GM23248 (cell line): ENCODE measurements at regions not wholly inside any gene's neighbourhood (a gene's known extent, or its start where the extent isn't known, plus 50 kb on each side); places are given as distances from the start of the nearest gene placed in this dataset.
"Not testable (repeated sequence)": the region's sequence is repeated elsewhere in the genome, so short reads cannot be mapped to it uniquely, and the experiment has no call there.

Source experiments
- EZH2 ChIP-seq: fragments of 200-600 bp; sonication (generic); IDR thresholded peaks from 2 replicates; pipeline ENCODE4 v1.6.1; 2018; ENCODE audit warnings: antibody characterized with exemption, mild to moderate bottlenecking; ENCODE audit not compliant: insufficient read depth, poor library complexity, severe bottlenecking
- EZH2phosphoT487 ChIP-seq: fragments of 200-600 bp; sonication (generic); IDR thresholded peaks from 2 replicates; pipeline ENCODE4 v1.6.1; 2018; ENCODE audit warnings: antibody characterized with exemption, moderate library complexity, mild to moderate bottlenecking, low read depth; ENCODE audit not compliant: insufficient read depth

- TF ChIP-seq EZH2, EZH2phosphoT487: not testable (repeated sequence)
These were observed 784.6 kb downstream of the TTLL7 start for GRCh38 chr1:83214317-83214716.
